Osteocyte (in vitro differentiated cells): ENCODE measurements at regions not wholly inside any gene's neighbourhood (a gene's known extent, or its start where the extent isn't known, plus 50 kb on each side); places are given as distances from the start of the nearest gene placed in this dataset.

Experiments
- DNase-seq: peaks from one replicate; pipeline ENCODE4 v3.0.0; 2021; ENCODE audit warnings: mixed read lengths; ENCODE audit not compliant: unreplicated experiment; ENCODE audit errors: extremely low spot score
- H3K27ac Mint-ChIP-seq: one replicate; pipeline ENCODE4 v1.8.0; 2021; ENCODE audit warnings: mild to moderate bottlenecking, mixed read lengths; ENCODE audit not compliant: unreplicated experiment
- H3K27me3 Mint-ChIP-seq: one replicate; pipeline ENCODE4 v1.8.0; 2021; ENCODE audit warnings: mixed read lengths; ENCODE audit not compliant: unreplicated experiment
- H3K36me3 Mint-ChIP-seq: one replicate; pipeline ENCODE4 v1.8.0; 2021; ENCODE audit warnings: mixed read lengths; ENCODE audit not compliant: unreplicated experiment
- H3K4me1 Mint-ChIP-seq: one replicate; pipeline ENCODE4 v1.8.0; 2021; ENCODE audit warnings: mixed read lengths; ENCODE audit not compliant: unreplicated experiment
- H3K4me3 Mint-ChIP-seq: one replicate; pipeline ENCODE4 v1.8.0; 2021; ENCODE audit warnings: mild to moderate bottlenecking, moderate library complexity, mixed read lengths; ENCODE audit not compliant: unreplicated experiment
- H3K9me3 Mint-ChIP-seq: one replicate; pipeline ENCODE4 v1.8.0; 2021; ENCODE audit warnings: mixed read lengths; ENCODE audit not compliant: unreplicated experiment
- TF ChIP-seq, protein P1 (sequence below): fragments of 200-600 bp; sonication (generic); IDR thresholded peaks from 2 replicates; pipeline ENCODE4 v1.5.0; 2021; ENCODE audit warnings: antibody characterized with exemption, mild to moderate bottlenecking, moderate library complexity

GRCh38 chr10:128879441-128880140 is 587.5 kb upstream of the MGMT start:
- H3K9me3 Mint-ChIP-seq = peaks cover 59% of the 10 kb centered on the region
- H3K36me3 Mint-ChIP-seq = no peaks in the 10 kb centered on the region
- peak; percentile 63 for DNase-seq
- no peak overlapping the region for H3K27ac Mint-ChIP-seq
- H3K4me1 Mint-ChIP-seq = no peaks in the 10 kb centered on the region
- no peaks in the 10 kb centered on the region for H3K27me3 Mint-ChIP-seq
- TF ChIP-seq, protein P1, sequence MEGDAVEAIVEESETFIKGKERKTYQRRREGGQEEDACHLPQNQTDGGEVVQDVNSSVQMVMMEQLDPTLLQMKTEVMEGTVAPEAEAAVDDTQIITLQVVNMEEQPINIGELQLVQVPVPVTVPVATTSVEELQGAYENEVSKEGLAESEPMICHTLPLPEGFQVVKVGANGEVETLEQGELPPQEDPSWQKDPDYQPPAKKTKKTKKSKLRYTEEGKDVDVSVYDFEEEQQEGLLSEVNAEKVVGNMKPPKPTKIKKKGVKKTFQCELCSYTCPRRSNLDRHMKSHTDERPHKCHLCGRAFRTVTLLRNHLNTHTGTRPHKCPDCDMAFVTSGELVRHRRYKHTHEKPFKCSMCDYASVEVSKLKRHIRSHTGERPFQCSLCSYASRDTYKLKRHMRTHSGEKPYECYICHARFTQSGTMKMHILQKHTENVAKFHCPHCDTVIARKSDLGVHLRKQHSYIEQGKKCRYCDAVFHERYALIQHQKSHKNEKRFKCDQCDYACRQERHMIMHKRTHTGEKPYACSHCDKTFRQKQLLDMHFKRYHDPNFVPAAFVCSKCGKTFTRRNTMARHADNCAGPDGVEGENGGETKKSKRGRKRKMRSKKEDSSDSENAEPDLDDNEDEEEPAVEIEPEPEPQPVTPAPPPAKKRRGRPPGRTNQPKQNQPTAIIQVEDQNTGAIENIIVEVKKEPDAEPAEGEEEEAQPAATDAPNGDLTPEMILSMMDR = no peak
- no peak overlapping the region for H3K4me3 Mint-ChIP-seq

- H3K4me3 Mint-ChIP-seq = no peak overlapping the region
- no peaks in the 10 kb centered on the region for H3K27me3 Mint-ChIP-seq
- peak; percentile 32 for DNase-seq
- no peak overlapping the region for H3K27ac Mint-ChIP-seq
- H3K4me1 Mint-ChIP-seq = no peaks in the 10 kb centered on the region
- peaks cover 53% of the 10 kb centered on the region for H3K9me3 Mint-ChIP-seq
- no peaks in the 10 kb centered on the region for H3K36me3 Mint-ChIP-seq
- TF ChIP-seq, protein P1 = no peak
Observed at GRCh38 chr10:128880159-128880725, 586.8 kb upstream of the MGMT start.

DNA sequence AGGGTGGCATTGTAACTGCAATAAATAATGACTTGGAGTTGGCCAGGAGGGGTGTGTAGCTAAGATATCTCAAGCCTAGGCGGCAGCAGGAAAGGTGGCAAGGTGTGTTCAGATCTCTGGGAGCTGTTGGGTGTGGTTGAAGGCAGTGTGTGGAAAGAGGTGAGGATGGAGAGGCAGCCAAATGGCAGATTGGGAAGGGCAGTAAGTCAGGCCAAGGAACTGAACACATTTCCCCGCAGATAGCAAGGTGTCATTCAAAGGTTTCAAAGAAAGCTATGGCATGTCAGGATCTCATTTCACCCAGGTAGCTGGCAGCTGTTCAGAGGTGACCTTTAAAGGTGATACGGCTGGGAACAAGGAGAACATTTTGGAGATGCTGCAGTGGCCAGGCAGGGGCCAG is 586.0 kb upstream of the MGMT start:
- no peak for DNase-seq
- peaks cover 52% of the 10 kb centered on the region for H3K9me3 Mint-ChIP-seq
- H3K4me3 Mint-ChIP-seq = no peak overlapping the region
- no peaks in the 10 kb centered on the region for H3K27me3 Mint-ChIP-seq
- no peaks in the 10 kb centered on the region for H3K36me3 Mint-ChIP-seq
- TF ChIP-seq, protein P1 = no peak
- no peaks in the 10 kb centered on the region for H3K4me1 Mint-ChIP-seq
- H3K27ac Mint-ChIP-seq = no peak overlapping the region

DNA sequence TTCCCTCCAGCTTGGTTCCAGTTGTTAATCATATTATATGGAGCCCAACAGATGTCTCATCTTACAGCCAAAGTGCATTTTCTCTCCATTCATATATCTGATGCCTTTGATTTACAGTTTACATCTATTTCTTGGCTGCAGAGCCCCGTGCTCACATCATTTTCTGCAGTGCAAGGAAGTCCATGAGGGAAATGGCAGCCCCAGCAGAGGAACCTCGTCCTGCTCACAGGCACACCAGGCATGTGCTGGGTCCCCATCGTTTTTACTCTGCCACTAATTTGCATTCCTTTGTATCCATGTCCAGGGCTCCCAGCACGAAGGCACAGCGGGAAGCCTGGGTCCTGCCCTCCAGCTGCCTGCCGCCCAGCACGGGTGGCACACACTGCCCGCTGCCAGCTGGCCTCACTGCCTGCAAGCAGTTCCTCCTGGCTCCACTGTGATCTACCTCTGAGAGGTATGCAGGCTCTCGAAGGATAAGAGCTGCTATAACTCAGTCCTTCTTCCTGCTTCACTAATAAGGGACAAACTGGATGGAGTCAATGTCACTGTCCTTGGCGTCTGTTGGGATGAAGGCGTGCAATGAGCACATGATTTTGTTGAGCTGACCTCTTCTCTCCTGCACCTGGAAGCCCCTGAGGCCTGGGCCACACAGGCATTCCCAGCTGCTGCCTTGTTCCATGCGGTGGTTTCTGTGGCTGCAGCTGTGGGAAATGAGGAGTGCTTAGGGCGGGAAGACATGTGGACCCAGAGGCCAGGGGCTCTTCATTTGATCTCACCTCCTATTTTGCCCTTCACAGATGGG is 583.6 kb upstream of the MGMT start:
- no peak overlapping the region for H3K27ac Mint-ChIP-seq
- no peaks in the 10 kb centered on the region for H3K36me3 Mint-ChIP-seq
- no peaks in the 10 kb centered on the region for H3K4me1 Mint-ChIP-seq
- H3K27me3 Mint-ChIP-seq = no peaks in the 10 kb centered on the region
- peaks cover 42% of the 10 kb centered on the region for H3K9me3 Mint-ChIP-seq
- no peak for DNase-seq
- H3K4me3 Mint-ChIP-seq = no peak overlapping the region
- TF ChIP-seq, protein P1 = no peak

- H3K36me3 Mint-ChIP-seq = no peaks in the 10 kb centered on the region
- peaks cover 41% of the 10 kb centered on the region for H3K9me3 Mint-ChIP-seq
- peak; percentile 69 for DNase-seq
- no peaks in the 10 kb centered on the region for H3K27me3 Mint-ChIP-seq
- H3K4me3 Mint-ChIP-seq = no peak overlapping the region
- TF ChIP-seq, protein P1 = no peak
- H3K27ac Mint-ChIP-seq = no peak overlapping the region
- no peaks in the 10 kb centered on the region for H3K4me1 Mint-ChIP-seq
Observed at GRCh38 chr10:128884033-128884425, 583.0 kb upstream of the MGMT start.
